ENCODE measurements at regions not wholly inside any gene's neighbourhood (a gene's known extent, or its start where the extent isn't known, plus 50 kb on each side); places are given as distances from the start of the nearest gene placed in this dataset.

DNA sequence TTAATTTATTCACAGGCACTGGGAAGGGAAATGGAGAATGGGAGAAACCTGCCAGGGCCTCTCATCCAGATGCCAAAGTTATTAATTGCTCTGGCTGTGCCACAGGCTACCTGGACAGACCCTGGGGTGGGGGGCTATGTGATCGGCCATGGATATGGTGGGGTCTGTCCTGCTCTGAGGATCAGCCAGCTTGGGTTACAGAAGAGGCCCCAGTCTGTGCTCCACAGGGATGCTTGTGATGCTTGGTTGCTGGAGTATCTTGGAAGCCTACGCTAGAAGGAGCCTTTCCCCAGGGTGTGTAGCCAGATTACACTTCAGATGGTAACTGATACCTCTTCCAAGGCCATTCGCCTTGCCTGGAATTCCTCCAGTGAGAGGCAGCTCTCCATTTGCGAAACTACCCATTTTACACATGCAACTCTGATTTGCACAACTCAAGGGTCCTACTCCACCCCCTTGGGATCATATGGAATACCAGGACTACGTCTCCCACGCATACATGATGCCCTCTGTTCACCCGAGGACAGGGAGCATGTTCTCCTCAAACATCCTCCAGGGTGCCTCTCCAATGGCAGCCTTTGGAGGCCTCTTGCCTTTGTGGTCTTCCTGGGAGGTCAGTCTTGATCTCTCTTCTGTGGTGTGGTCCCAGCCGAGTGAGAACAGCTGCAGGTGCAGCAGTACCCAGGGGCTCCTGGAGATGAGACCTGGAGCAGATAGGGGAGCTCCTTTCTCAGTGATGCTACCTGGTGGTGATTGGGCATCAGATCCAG is 186.6 kb upstream of the TSHZ3 start:
- TF ChIP-seq SUZ12 (IDR thresholded peaks at IDR 0.05; ENCODE audit: extremely low read depth, insufficient read depth, insufficient read length) (no peak), ZNF274 (IDR thresholded peaks at IDR 0.05; ENCODE audit: low read depth, low read length) (no peak)
